ENCODE measurements at regions not wholly inside any gene's neighbourhood (a gene's known extent, or its start where the extent isn't known, plus 50 kb on each side); places are given as distances from the start of the nearest gene placed in this dataset.

DNA sequence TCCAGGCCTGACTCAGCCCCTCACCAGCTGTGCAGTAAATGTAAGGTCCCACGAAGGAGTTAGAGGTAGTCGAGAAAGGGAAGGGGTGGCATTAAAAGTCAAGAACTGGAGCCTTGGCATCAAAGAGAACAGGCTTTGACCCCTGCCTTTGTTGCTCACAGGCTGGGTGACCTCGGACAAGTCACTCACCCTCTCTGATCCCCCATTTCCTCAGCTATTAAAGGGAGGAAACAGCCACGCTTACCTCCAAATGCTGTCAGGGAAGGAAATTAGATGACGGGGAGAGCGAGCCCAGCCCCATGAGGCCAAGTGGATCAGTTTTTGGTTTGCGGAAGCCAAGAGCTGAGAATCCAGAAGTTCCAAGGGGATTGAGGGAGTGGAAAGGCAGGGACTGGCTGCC lies 104.9 kb upstream of the MYL2 start:
- ATAC-seq (no peak), DNase-seq (ENCODE audit: low read depth, low spot score) (no peak)
- Histone ChIP-seq H3K36me3 (ENCODE audit: control insufficient read depth in 1 of 2, insufficient read depth in 2 of 2, low read length in 2 of 2) (no peaks in the 10 kb centered on the region), H3K4me2 (ENCODE audit: low read length) (no peak overlapping the region), H3K4me1 (ENCODE audit: control insufficient read depth in 1 of 2, insufficient read depth in 2 of 2, low read length in 2 of 2) (peaks cover 0 to 4% of the 10 kb centered on the region in 2 experiments; a peak in 1 of 4 replicates), H3K27ac (ENCODE audit: low read depth, low read length) (no peak overlapping the region), H3K79me2 (ENCODE audit: insufficient read depth, low read length) (no peaks in the 10 kb centered on the region), H3K9ac (ENCODE audit: low read length) (no peak overlapping the region), H3K9me3 (ENCODE audit: control insufficient read depth in 1 of 2, insufficient read depth in 1 of 2, low read depth in 1 of 2, low read length in 2 of 2) (no peaks in the 10 kb centered on the region), H3K27me3 (ENCODE audit: insufficient read depth, low read length) (0 out of 2 replicates have a peak, but pooled peaks cover 3% of the 10 kb centered on the region), H4K20me1 (ENCODE audit: insufficient read depth) (no peaks in the 10 kb centered on the region), H2AFZ (ENCODE audit: low read depth, low read length, poor library complexity, severe bottlenecking) (no peak overlapping the region), H3K4me3 (replicated peaks in 1 of 2; ENCODE audit: low read depth in 1 of 2, low read length in 2 of 2) (no peak overlapping the region), H3K9me2 (ENCODE audit: insufficient read depth) (no peaks in the 10 kb centered on the region)
- ChIA-PET POLR2A (no interaction called here), RAD21 (ENCODE audit: low non-redundant PET in 1 of 2, low total read pairs in 2 of 2, uncharacterized antibody in 2 of 2, unreplicated experiment in 2 of 2) (interaction anchor here (0.6 kb wide), 2 partner anchors 9 to 273 kb away, joined by 3 read pairs; partner anchors contain the start of gene CUX2 (in 1 of the 2)), CTCF (interaction anchor here (2.3 kb wide), 1 partner anchor 19 kb away, joined by 6 read pairs; no protein-coding TSS in a partner anchor)
- TF ChIP-seq ZFX (IDR thresholded peaks at IDR 0.05), result no peak
- TF ChIP-seq, protein P1, sequence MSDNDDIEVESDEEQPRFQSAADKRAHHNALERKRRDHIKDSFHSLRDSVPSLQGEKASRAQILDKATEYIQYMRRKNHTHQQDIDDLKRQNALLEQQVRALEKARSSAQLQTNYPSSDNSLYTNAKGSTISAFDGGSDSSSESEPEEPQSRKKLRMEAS (IDR thresholded peaks at IDR 0.05), result no peak
- TF ChIP-seq FOSL1 (IDR thresholded peaks at IDR 0.05; ENCODE audit: low read depth), result no peak
- no peak for TF ChIP-seq RAD21 (IDR thresholded peaks at IDR 0.05; ENCODE audit: low read depth)
- TF ChIP-seq, protein P2, sequence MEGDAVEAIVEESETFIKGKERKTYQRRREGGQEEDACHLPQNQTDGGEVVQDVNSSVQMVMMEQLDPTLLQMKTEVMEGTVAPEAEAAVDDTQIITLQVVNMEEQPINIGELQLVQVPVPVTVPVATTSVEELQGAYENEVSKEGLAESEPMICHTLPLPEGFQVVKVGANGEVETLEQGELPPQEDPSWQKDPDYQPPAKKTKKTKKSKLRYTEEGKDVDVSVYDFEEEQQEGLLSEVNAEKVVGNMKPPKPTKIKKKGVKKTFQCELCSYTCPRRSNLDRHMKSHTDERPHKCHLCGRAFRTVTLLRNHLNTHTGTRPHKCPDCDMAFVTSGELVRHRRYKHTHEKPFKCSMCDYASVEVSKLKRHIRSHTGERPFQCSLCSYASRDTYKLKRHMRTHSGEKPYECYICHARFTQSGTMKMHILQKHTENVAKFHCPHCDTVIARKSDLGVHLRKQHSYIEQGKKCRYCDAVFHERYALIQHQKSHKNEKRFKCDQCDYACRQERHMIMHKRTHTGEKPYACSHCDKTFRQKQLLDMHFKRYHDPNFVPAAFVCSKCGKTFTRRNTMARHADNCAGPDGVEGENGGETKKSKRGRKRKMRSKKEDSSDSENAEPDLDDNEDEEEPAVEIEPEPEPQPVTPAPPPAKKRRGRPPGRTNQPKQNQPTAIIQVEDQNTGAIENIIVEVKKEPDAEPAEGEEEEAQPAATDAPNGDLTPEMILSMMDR (IDR thresholded peaks at IDR 0.05 in 2 of 3, conservative IDR thresholded peaks at IDR 0.05 in 1 of 3; ENCODE audit: borderline replicate concordance in 1 of 3, insufficient read depth in 1 of 3, low read depth in 2 of 3, low read length in 2 of 3), result no peak
- BruUV-seq (replicated peaks), result no TSS peak
- intact Hi-C loops (cut with micrococcal nuclease), result loop anchor here (2.0 kb wide), 1 partner anchor 88 kb away; no protein-coding TSS in a partner anchor

DNA sequence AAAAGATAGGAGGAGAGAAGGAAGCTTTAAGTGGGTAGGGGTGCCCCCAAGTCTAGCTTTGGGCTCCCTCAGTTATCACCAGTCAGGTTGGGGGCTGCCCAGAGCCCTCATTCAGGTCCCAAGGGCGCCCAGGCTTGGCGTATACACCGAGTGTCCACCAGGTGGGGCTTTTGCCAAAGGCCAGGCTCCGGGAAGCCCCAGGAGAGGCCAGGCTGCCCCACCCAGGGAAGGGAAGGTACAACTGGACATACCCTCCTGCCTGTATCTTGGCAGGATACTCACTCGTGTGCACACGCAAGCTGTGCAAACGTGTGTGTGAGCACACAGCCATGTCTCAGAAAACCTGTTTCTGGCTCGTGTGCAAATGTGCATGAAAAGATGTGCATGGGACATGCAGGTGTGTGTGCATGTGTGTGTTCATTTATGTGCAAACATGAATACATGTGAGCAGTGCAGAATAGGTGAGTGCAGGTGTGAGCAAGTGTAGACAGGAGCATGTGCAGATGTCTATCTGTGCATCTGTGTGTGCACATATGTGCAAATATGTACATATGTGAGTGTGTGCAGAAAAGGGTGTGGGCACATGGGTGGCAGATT lies 103.9 kb upstream of the MYL2 start:
- RAD21 ChIA-PET (ENCODE audit: low non-redundant PET in 1 of 2, low total read pairs in 2 of 2, uncharacterized antibody in 2 of 2, unreplicated experiment in 2 of 2), result interaction anchor here in 1 of 2 experiments (0.6 kb wide), 1 partner anchor 274 kb away, joined by 3 read pairs; no protein-coding TSS in a partner anchor
- TF ChIP-seq, protein P3, sequence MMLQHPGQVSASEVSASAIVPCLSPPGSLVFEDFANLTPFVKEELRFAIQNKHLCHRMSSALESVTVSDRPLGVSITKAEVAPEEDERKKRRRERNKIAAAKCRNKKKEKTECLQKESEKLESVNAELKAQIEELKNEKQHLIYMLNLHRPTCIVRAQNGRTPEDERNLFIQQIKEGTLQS (IDR thresholded peaks at IDR 0.05), result no peak
- TF ChIP-seq EGR1 (IDR thresholded peaks at IDR 0.05; ENCODE audit: low read depth) (no peak), RAD21 (IDR thresholded peaks at IDR 0.05; ENCODE audit: low read depth) (peak; percentile 96), FOSL1 (IDR thresholded peaks at IDR 0.05; ENCODE audit: low read depth) (no peak), SP1 (IDR thresholded peaks at IDR 0.05; ENCODE audit: low read depth) (no peak), JUND (IDR thresholded peaks at IDR 0.05) (no peak), YY1 (IDR thresholded peaks at IDR 0.05; ENCODE audit: extremely low read depth, insufficient replicate concordance, low read depth, low read length) (no peak), SRF (IDR thresholded peaks at IDR 0.05; ENCODE audit: low read depth) (no peak), EZH2 (IDR thresholded peaks at IDR 0.05) (no peak), ZFX (IDR thresholded peaks at IDR 0.05) (no peak), EZH2phosphoT487 (IDR thresholded peaks at IDR 0.05; ENCODE audit: borderline replicate concordance) (no peak), POLR2A (IDR thresholded peaks at IDR 0.05; ENCODE audit: borderline replicate concordance, extremely low read depth, insufficient read depth, insufficient read length) (no peak)
- TF ChIP-seq, protein P1 (IDR thresholded peaks at IDR 0.05), result no peak
- TF ChIP-seq, protein P2 (IDR thresholded peaks at IDR 0.05 in 2 of 3, conservative IDR thresholded peaks at IDR 0.05 in 1 of 3; ENCODE audit: borderline replicate concordance in 1 of 3, insufficient read depth in 1 of 3, low read depth in 2 of 3, low read length in 2 of 3), result peak; percentile 87 to 96 (median 92)

More for the DNA sequence above, 103.9 kb upstream of the MYL2 start:
- H3K9ac ChIP-seq (ENCODE audit: low read length), result no peak overlapping the region
- no peak overlapping the region for H3K4me3 ChIP-seq (replicated peaks in 1 of 2; ENCODE audit: low read depth in 1 of 2, low read length in 2 of 2)
- intact Hi-C loops (cut with micrococcal nuclease), result loop anchor here (1.0 to 2.0 kb wide), 4 partner anchors 88 to 289 kb away; no protein-coding TSS in a partner anchor
- no peaks in the 10 kb centered on the region for H4K20me1 ChIP-seq (ENCODE audit: insufficient read depth)
- no peaks in the 10 kb centered on the region for H3K36me3 ChIP-seq (ENCODE audit: control insufficient read depth in 1 of 2, insufficient read depth in 2 of 2, low read length in 2 of 2)
- no peak overlapping the region for H3K27ac ChIP-seq (ENCODE audit: low read depth, low read length)
- no peaks in the 10 kb centered on the region for H3K9me3 ChIP-seq (ENCODE audit: control insufficient read depth in 1 of 2, insufficient read depth in 1 of 2, low read depth in 1 of 2, low read length in 2 of 2)
- peak; percentile 52 for DNase-seq (ENCODE audit: low read depth, low spot score)
- H3K4me1 ChIP-seq (ENCODE audit: control insufficient read depth in 1 of 2, insufficient read depth in 2 of 2, low read length in 2 of 2), result peaks cover 0 to 4% of the 10 kb centered on the region in 2 experiments; a peak in 1 of 4 replicates
- ChIA-PET POLR2A (no interaction called here), CTCF (interaction anchor here (0.9 to 1.6 kb wide), 3 partner anchors 18 to 289 kb away, joined by 3 to 6 read pairs (median 5); no protein-coding TSS in a partner anchor)
- H3K9me2 ChIP-seq (ENCODE audit: insufficient read depth), result no peaks in the 10 kb centered on the region
- 0 out of 2 replicates have a peak, but pooled peaks cover 3% of the 10 kb centered on the region for H3K27me3 ChIP-seq (ENCODE audit: insufficient read depth, low read length)
- no TSS peak for BruUV-seq (replicated peaks)
- peak; percentile 99 for ATAC-seq
- H3K79me2 ChIP-seq (ENCODE audit: insufficient read depth, low read length), result no peaks in the 10 kb centered on the region
- no peak overlapping the region for H2AFZ ChIP-seq (ENCODE audit: low read depth, low read length, poor library complexity, severe bottlenecking)
- H3K4me2 ChIP-seq (ENCODE audit: low read length), result no peak overlapping the region
